ENCODE measurements at regions not wholly inside any gene's neighbourhood (a gene's known extent, or its start where the extent isn't known, plus 50 kb on each side); places are given as distances from the start of the nearest gene placed in this dataset.

- no peak for FAIRE-seq
- 95% methylated on average over 7 of the region's 7 CpGs for WGBS (ENCODE audit: missing lambda C conversion rate)
- Histone ChIP-seq H3K4me2 (no peak overlapping the region), H3K4me3 (no peak overlapping the region), H3K9me3 (no peaks in the 10 kb centered on the region), H3K4me1 (no peaks in the 10 kb centered on the region), H3K27ac (no peak overlapping the region)
- POLR2A ChIA-PET: no interaction called here
- TF ChIP-seq ZSCAN20 (CRISPR knock-in tag; IDR thresholded peaks at IDR 0.05): no peak
- TF ChIP-seq HDAC2 (IDR thresholded peaks at IDR 0.05): no peak
- TF ChIP-seq FOXS1 (CRISPR knock-in tag; IDR thresholded peaks at IDR 0.05): no peak
- TF ChIP-seq HOXA7 (CRISPR knock-in tag; IDR thresholded peaks at IDR 0.05): no peak
- TF ChIP-seq ZFP36 (IDR thresholded peaks at IDR 0.05; ENCODE audit: borderline replicate concordance, partially characterized antibody): no peak
- no peak for TF ChIP-seq PBX3 (IDR thresholded peaks at IDR 0.05)
- TF ChIP-seq CHD2 (IDR thresholded peaks at IDR 0.05; ENCODE audit: low read length, partially characterized antibody): no peak
- TF ChIP-seq TFCP2L1 (CRISPR knock-in tag; IDR thresholded peaks at IDR 0.05): no peak
- no peak for TF ChIP-seq KDM5A (IDR thresholded peaks at IDR 0.05)
- TF ChIP-seq EP300 (IDR thresholded peaks at IDR 0.05): no peak
- TF ChIP-seq RARB (CRISPR knock-in tag; IDR thresholded peaks at IDR 0.05): no peak
- TF ChIP-seq PHF8 (IDR thresholded peaks at IDR 0.05; ENCODE audit: borderline replicate concordance, low read depth): no peak
- no peak for TF ChIP-seq GATA3 (IDR thresholded peaks at IDR 0.05; ENCODE audit: borderline replicate concordance)
- no peak for TF ChIP-seq MYC (IDR thresholded peaks at IDR 0.05; ENCODE audit: borderline replicate concordance, low read length)
- TF ChIP-seq FOSL2 (IDR thresholded peaks at IDR 0.05): no peak
- no peak for TF ChIP-seq FOSL2 (CRISPR knock-in tag; IDR thresholded peaks at IDR 0.05)
- no peak for TF ChIP-seq ESRRA (IDR thresholded peaks at IDR 0.05; ENCODE audit: borderline replicate concordance, low read length)
- no peak for TF ChIP-seq MAZ (IDR thresholded peaks at IDR 0.05; ENCODE audit: borderline replicate concordance, low read depth, low read length)
- CTCF ChIA-PET: no interaction called here
- DNase-seq (ENCODE audit: low read depth in 1 of 2, low spot score in 1 of 2): no peak
- ATAC-seq: no peak
Observed at GRCh38 chr6:113137426-113137825, 719.7 kb upstream of the MARCKS start.

GRCh38 chr6:113140721-113141120 is 716.4 kb upstream of the MARCKS start:
- no peak for ATAC-seq

GRCh38 chr6:113141901-113142300 is 715.2 kb upstream of the MARCKS start:
- Histone ChIP-seq H3K4me3 (no peak overlapping the region), H3K9me3 (no peaks in the 10 kb centered on the region), H3K4me2 (no peak overlapping the region), H3K4me1 (no peaks in the 10 kb centered on the region), H3K27ac (no peak overlapping the region)
- POLR2A ChIA-PET: no interaction called here
- TF ChIP-seq MYC (IDR thresholded peaks at IDR 0.05; ENCODE audit: borderline replicate concordance, low read length) (no peak), CTCF (IDR thresholded peaks at IDR 0.05) (no peak), POLR2AphosphoS2 (conservative IDR thresholded peaks at IDR 0.05; ENCODE audit: low read length) (no peak), CBX2 (IDR thresholded peaks at IDR 0.05; ENCODE audit: borderline replicate concordance, low read depth) (no peak)
- FAIRE-seq (no peak), ATAC-seq (no peak), DNase-seq (ENCODE audit: low read depth in 1 of 2, low spot score in 1 of 2) (no peak)
- WGBS (ENCODE audit: missing lambda C conversion rate): 37% methylated on average over 2 of the region's 2 CpGs
- CTCF ChIA-PET: no interaction called here

More at GRCh38 chr6:113140721-113141120, 716.4 kb upstream of the MARCKS start:
- FAIRE-seq: no peak
- H3K4me2 ChIP-seq: no peak overlapping the region
- H3K9me3 ChIP-seq: no peaks in the 10 kb centered on the region
- TF ChIP-seq HEYL (CRISPR knock-in tag; IDR thresholded peaks at IDR 0.05): no peak
- TF ChIP-seq ESRRA (IDR thresholded peaks at IDR 0.05; ENCODE audit: borderline replicate concordance, low read length): no peak
- no peak for TF ChIP-seq CBX2 (IDR thresholded peaks at IDR 0.05; ENCODE audit: borderline replicate concordance, low read depth)
- no peak for TF ChIP-seq SREBF2 (IDR thresholded peaks at IDR 0.05)
- no peak for TF ChIP-seq FOSB (CRISPR knock-in tag; IDR thresholded peaks at IDR 0.05)
- TF ChIP-seq POLR2AphosphoS2 (conservative IDR thresholded peaks at IDR 0.05; ENCODE audit: low read length): no peak
- no peak overlapping the region for H3K4me3 ChIP-seq
- ChIA-PET POLR2A (no interaction called here), CTCF (no interaction called here)
- no peak overlapping the region for H3K27ac ChIP-seq
- no peaks in the 10 kb centered on the region for H3K4me1 ChIP-seq
- DNase-seq (ENCODE audit: low read depth in 1 of 2, low spot score in 1 of 2): no peak
- 26% methylated on average over 2 of the region's 2 CpGs for WGBS (ENCODE audit: missing lambda C conversion rate)

Data from A549 (cell line).